Sigmoid colon (tissue), 4 donors: ENCODE measurements at regions not wholly inside any gene's neighbourhood (a gene's known extent, or its start where the extent isn't known, plus 50 kb on each side); places are given as distances from the start of the nearest gene placed in this dataset.

ENCODE experiments used
- CTCF ChIP-seq, 4 experiments: fragments of 450-650 bp in 3 of 4; fragments of 200-600 bp in 1 of 4; IDR thresholded peaks; one replicate each; pipeline ENCODE4 v1.5.1; 2016 to 2019; ENCODE audit warnings: antibody characterized with exemption in 4 of 4, mild to moderate bottlenecking in 3 of 4, moderate library complexity in 2 of 4
- EP300 ChIP-seq, 4 donors: sonication (generic); formaldehyde crosslinking; IDR thresholded peaks; one replicate each; pipeline ENCODE4 v1.6.1; 2017; ENCODE audit warnings: antibody characterized with exemption in 4 of 4
- POLR2A ChIP-seq, 2 donors: fragments of 450-650 bp; IDR thresholded peaks; one replicate each; pipeline ENCODE4 v1.6.1; 2016; ENCODE audit warnings: antibody characterized with exemption in 2 of 2, mild to moderate bottlenecking in 2 of 2, moderate library complexity in 2 of 2
- POLR2AphosphoS5 ChIP-seq, 4 donors: sonication (generic); formaldehyde crosslinking; IDR thresholded peaks; one replicate each; pipeline ENCODE4 v1.6.1; 2017; ENCODE audit warnings: antibody characterized with exemption in 4 of 4

GRCh38 chr13:63010072-63010658 is 1594.5 kb upstream of the PCDH20 start:
- TF ChIP-seq CTCF (IDR thresholded peaks at IDR 0.05), result no peak
- TF ChIP-seq POLR2A (IDR thresholded peaks at IDR 0.05), result no peak
- no peak for TF ChIP-seq POLR2AphosphoS5 (IDR thresholded peaks at IDR 0.05)
- TF ChIP-seq EP300 (IDR thresholded peaks at IDR 0.05), result no peak
